IMR-90 (cell line): ENCODE measurements at regions not wholly inside any gene's neighbourhood (a gene's known extent, or its start where the extent isn't known, plus 50 kb on each side); places are given as distances from the start of the nearest gene placed in this dataset.

Experiments used
- POLR2A ChIP-seq: IDR thresholded peaks from 2 replicates; pipeline ENCODE4 v1.6.1; 2012; ENCODE audit warnings: mild to moderate bottlenecking, low read depth, low read length
- RAD21 ChIP-seq: IDR thresholded peaks from 2 replicates; pipeline ENCODE4 v1.6.1; 2012; ENCODE audit warnings: low read length, improper control_type of control experiment

- TF ChIP-seq POLR2A (no peak), RAD21 (no peak)
These were observed 510.6 kb upstream of the RAG2 start for GRCh38 chr11:37108436-37109285.
